Right renal cortex interstitium (tissue), 3 donors: ENCODE measurements at regions not wholly inside any gene's neighbourhood (a gene's known extent, or its start where the extent isn't known, plus 50 kb on each side); places are given as distances from the start of the nearest gene placed in this dataset.

ENCODE experiments used
- DNase-seq, 3 donors: peaks; one replicate each; pipeline ENCODE4 v3.0.0-alpha.2; 2013; ENCODE audit warnings: low read depth in 3 of 3, low spot score in 2 of 3

DNA sequence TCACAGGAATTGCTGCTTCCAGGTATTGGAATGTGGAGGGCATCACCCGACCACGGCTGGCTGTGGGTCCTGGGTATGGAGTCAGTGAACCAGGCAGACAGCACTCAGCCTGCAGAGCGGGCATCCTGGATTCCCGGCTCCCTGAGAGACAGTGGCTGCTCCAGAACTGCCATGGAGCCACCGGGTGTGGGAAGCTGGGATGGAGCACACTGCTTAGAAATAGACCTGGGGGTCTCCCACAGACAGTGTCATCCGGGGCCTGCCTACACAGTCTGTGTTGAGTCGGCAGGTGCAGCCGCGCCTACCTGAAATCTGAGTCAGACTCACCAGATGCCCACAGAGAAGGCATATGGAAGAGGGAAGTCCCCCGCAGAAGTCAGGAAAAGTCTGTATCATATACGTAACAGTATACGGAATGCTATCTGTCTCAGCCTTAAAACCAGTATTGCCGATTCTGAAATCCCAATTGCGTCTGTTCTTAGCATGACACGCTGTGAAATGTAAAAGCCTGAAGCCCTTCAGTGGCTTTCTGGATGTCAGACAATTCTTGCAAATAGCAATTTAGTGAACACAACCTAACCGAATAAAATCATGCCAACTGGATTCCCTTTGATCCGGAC is 509.7 kb upstream of the MYT1L start:
- no peak for DNase-seq

DNA sequence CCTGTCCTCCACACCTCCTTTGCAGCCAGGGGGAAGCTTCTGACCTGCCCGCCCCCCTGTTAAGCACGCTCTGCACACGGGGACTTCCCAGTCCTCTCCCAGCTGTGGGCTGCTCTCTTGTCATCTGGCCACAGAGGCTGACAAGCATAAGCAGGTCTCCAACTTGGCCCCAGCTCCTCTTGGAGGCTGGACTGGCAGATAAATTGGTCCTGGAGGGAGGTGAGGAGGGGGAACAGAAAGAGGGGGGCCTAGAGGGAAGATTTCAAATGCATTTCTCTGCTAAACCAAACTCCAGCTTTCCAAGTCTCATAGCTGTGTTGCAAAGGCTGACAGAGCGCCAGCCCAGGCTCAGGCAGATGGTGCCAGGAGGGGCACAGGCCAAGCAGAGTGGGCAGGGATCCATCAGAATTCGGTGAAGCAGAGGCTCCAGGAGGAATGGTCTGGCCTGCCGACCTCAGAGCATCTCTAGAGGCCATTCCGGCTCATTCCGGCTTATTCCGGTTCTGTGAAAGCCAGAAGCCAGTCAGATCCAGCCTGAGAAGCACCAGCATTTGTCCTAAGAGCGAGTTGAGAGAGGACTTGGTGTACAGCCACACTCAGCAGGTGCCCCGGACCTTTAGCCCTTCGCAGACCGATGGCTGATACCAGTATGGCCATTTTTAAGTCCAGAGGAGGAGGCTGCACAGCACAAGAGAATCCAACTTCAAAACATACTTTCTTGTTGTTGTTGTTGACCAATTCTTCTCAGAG is 508.9 kb upstream of the MYT1L start:
- no peak for DNase-seq

DNA sequence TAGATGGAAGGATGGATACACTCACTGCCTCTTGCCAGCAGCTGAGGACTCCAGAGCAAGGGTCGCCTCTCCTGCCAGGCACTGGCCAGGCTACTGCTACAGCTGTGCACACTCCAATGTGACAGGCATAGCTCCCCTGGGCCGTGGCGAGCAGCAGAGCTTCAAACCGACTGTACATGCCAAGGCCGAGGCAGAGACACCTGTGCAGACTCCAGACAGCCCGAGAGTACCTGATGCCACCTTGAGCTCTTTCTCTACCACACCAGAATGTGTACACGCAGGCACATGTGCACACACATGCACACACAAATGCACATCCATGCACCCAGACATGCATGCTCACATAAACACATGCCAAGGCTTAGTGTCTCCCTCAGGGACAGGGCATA is 508.3 kb upstream of the MYT1L start:
- DNase-seq = no peak

DNA sequence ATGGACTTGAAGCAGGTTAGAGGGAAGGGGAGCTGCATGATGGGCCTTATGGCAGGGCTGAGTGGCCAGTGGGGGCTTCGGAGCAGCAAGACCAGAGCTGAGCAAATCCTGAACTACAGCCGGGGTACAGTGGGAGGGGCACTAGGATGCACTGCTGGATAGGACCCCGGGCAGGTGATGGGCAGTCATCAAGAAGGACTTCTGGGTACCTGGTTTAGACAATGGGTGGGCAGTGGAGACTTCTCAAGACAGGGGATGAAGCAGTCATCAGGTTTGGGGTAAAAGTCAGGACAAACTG is 507.4 kb upstream of the MYT1L start:
- DNase-seq = no peak

DNA sequence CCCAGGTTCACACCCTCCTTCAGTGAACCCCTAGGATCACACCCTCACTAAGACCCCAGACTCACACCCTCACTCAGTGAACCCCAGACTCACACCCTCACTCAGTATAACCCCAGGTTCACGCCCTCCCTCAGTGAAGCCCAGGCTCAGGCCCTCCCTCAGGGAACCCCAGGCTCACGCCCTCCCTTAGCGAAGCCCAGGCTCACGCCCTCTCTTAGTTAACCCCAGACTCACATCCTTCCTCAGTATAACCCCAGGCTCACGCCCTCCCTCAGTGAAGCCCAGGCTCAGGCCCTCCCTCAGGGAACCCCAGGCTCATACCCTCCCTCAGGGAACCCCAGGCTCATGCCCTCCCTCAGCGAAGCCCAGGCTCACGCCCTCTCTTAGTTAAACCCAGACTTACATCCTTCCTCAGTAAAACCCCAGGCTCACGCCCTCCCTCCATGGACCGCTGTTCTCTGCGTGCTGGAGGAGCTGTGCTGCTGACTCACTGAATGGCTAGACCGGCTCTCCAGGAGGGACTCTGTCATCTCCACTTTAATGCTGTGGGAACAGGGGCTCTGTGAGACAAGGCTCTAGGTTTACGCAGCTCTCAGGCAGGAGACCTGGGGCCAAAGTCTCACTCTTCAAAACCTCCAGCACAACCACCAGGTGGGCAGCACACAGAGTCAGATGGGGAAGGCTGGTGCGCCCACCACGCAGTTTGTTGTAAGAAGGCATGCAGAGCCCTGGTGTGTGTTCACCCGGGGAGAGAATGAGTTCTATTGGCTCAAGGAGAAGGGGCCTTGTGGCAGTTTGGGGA is 506.9 kb upstream of the MYT1L start:
- DNase-seq = no peak

DNA sequence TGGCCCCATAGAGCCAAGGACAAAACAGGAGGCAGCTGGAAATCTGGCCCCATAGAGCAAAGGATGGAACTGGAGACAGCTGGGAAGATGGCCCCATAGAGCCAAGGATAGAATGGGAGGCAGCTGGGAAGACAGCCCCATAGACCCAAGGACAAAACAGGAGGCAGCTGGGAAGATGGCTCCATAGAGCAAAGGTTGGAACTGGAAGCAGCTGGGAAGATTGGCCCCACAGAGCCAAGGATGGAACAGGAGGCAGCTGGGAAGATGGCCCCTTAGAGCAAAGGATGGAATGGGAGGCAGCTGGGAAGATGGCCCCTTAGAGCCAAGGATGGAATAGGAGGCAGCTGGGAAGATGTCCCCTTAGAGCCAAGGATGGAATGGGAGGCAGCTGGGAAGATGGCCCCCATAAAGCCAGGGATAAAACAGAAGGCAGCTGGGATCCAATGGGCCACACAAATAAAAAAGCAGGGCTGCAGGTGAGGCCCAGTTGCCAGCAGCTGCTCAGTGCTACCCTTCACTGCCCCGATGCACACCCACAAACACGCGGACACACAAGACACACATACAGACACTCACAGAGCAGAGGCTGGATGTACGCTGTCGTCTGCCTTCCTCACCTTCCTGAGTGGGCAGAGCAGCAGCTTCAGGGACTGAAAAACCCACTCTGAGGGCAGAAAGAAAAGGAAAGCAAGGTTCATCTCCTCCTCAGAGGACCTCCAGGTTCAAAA is 505.4 kb upstream of the MYT1L start:
- no peak for DNase-seq

DNA sequence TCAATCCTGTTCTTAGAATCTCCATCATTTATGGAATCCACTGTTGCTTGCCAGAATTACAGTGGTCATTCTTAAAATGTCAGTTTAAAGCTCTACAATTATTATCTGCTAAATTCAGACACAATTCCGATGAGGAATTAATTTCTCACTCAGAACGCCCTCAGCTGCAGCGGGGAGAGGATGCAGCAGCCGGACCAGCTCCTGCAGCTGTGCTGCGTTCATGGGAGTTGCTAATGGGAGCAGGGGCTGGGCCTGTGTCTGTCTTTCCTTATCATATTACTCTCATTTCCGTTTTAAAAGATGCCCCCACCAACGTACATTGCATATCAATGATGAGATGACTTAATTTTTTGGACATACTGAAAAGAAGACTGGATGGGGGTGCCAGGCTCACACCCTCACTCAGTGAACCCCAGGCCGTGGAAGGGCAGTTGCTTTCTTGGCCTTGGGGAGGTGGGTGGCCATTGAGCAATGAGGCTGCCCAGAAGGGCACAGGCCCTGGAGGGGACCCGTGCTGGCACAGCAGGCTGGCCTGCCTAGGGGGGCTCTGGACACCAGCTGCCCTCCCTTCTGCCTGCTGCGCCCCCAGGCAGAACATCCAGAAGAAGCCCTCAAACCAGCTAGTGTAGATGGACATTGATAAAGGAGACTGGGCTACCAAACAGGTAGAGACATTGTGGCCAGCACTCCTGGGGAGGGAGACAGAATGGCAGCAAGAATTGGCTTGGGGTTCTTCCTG is 503.6 kb upstream of the MYT1L start:
- DNase-seq = no peak

DNA sequence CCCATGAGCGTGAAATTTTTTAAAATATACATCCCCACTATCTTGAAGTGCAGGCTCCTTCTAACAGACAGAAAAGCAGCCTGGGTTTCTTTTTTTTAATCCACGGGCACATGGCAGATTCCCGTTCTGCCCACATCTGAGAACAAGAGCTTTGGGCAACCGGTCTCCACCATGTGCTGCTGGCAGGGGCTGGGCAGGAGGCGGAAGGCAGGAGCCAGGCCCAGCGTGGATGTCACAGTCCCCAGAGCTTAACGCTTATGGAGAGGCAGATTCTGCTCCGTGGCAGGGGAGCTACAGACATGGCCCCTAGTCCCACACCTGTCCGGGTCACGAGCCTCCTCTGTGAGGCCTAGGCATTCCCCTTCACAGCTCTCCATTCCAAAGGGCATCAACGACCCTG is 503.0 kb upstream of the MYT1L start:
- no peak for DNase-seq

DNA sequence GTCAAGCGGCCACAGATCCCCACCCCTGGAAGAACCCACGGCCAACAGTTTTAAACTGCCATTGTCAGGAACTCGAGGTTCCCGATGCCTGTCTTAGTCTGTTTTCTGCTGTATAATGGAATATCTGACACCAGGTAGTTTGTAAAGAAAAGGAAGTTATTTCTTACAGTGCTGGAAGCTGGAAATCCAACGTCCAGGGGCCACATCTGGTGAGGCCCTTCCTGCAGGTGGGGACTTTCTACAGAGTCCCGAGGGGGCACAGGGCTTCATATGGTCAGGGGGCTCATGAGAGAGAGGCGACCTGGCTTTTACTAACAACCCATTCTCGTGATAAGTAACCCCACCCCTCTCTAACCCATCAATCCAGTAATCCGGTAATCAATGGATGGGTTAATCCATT is 501.6 kb upstream of the MYT1L start:
- DNase-seq = no peak

DNA sequence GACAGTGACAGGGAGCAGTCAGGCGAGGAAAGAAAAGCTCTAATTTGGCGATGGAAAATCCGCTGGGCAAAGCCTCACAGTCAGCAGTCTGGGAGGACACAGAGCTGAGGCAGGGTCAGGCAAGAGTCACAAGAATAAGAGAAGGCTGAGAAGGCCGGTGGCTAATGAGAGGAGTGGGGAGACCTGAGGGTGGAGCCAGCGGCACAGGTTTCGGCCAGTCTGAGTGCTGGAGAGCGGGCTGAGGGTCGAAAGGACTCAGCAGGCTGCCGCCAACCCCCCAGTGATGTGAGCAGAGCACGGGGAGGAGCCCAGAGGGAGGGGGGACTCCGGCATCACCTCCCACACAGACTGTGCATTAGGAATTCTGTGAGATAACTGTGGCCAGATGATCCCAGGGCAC is 500.6 kb upstream of the MYT1L start:
- DNase-seq = no peak

DNA sequence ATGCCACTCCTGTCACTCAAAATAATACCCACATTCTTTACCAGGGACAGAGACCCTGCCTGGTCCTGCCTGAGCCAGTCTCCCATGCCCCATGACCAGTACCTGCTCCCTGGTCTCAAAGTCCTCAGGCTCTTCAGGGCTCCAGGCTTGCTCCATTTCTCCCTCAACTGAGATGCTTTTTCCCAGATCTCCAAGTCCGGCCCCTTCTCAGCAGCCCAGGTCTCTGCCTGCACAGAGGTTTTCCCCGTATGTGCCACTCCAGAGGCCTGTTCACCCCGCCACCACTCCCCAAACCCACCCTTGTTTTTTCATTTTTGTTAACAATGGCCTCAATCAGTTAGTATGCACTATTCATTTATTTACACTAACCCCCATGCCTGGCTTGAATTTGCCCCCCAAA is 499.5 kb upstream of the MYT1L start:
- no peak for DNase-seq

DNA sequence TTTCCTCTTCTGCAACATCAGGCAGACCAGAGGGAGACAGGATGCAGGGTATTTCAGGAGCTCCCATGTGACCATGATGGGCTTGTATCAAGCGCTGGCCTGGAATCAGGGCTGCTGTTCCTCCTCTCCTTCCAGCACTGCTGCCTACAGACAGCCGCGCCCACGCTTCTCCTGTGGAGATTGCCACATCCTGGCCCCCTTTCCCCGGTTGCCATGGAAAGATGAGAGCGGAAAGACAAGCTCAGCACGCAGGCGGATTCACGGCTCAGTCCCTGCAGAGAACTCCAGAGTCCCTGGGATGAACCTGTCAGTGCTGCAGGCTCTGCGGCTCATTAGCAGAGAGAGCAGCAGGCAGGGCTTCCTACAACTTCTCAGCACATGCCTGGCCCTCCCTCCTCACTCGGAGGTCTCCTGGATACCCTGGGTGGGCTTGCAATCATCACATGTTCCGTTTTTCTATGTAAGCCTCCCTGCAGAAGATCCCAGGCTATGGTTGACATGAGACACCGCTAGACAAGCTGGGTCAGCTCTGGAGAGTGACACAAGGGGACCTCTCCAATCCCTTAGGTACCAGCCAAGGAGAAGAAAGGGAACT is 497.8 kb upstream of the MYT1L start:
- DNase-seq = no peak

DNA sequence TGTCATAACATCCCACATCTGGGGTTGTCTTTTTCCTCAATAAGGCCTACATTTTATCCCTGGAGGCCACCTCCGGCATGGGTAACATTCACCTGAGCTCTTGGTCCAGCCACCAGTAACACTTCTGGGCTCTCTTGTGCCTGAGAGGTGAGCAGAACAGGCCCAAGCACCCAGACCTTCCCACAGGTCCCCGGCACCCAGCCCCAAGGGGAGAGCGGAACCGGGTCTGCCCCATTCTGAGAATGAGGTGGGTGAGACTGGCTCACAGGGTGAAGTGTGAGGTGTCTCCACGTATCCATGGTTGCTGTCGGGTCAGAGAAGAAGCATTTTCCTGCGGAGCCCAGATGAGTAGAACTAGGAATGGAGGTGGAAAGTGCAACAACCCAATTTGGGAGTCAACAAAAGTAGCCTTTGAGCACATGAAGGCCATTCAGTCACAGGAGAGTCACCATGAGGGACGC is 496.7 kb upstream of the MYT1L start:
- no peak for DNase-seq

DNA sequence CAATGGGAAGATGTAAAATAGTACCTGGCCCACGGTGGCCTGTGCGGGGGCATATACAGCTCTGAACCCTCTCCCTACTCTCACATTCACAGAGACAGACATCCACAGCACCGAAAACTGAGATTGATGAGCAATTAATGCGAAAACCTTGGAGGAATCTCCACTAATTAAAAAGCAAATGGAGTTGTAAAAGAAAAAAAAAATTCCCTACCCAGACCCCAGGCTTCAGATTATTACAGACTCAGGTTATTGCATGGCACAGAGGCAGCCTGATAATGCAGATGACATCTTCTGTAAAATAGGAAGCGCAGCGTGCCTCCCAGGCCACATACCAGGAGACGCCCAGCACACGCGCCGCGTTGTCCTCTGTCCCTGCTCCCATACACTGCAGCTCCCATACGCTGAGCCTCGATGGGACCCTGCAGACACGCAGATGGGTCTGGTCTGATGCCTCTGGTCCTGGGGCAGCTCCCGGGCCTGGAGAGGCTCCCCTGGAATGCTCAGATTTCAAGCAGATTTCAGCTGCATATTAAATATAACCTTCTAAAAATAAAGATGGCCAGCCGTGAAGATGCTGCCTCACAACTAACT is 496.1 kb upstream of the MYT1L start:
- no peak for DNase-seq

DNA sequence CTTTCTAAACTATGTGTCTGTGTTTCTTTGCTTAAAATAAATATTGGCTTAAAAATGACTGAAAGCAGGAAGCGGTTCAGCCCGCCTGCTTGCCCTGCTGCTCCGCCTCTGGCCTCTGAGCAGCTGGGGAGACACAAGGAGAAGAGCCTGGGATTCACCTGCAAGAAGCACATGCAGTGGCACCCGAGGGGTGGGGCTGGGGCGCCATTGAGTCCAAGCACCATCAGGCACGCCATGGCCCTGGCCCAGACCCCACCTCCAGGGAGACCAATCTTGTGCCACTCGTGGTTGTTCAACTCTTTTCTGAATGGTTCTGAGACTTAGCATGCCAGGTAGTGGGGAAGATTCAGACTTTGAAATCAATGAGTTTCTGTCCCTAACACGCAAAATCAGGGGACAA is 495.5 kb upstream of the MYT1L start:
- no peak for DNase-seq

DNA sequence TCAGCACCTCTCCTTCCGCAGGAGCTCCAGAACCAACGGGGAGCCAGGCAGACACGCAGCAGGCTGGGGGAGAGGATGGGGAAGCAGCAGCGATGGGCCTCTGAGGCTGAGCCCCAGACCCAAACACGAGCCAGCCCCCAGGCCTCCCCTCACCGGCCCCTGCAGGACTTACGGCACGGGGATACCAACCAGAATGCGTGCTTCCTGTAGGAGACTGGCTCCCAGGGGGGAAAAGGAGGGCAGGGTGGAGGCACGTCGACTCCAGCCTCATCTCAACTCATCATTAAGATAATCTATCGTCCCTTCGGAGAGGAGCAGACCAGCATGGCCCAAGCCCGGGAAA is 495.1 kb upstream of the MYT1L start:
- no peak for DNase-seq

DNA sequence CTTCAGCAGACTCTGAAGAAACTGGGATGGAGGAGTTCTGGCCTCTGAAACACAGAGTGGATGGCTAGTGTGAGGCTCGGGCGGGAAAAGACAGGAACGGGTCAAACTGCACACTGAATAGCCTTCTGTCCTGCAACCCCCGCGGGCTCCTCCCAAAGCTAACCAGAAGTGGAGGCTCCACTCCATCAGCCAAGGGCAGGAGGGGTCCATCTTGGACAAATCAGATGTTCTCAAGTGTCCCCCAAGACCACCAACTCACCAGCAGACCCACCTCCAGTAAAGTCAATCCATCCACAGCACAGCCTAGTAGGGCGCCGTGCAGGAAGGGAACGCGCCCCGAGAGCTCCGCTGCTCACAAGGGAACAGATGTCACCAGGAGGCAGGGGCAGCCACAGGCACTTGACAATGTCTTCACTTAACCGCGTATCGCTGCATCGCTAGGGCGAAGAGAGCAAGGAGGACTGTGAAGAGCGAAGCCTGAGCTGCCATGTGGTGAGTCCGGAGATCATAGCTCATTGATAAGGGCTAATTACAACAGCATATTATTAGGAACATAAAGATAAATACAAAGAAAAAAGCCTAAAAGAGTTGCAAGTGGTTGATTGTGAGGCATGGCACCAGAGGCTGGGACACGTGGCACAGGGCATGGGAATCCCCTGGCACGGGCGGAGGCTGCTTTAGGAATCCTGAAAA is 494.6 kb upstream of the MYT1L start:
- no peak for DNase-seq

DNA sequence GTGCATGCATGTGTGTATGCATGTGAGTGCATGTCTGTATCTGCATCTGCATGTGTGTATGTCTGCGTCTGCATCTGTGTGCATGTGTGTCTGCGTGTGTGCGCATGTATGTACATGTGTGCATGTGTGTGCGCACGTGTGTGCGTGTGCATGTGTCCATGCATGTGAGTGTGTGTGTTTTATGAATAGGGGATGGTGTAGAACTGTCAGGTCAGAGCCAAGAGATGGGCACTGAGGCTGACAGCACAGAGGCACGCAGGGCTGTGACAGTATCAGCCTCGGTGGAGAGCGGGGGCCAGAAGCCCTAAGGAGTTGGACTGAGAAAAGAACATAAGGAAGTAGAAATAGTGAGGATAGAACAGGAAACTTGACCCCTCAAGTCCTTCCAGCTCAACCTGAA is 494.0 kb upstream of the MYT1L start:
- DNase-seq = no peak

DNA sequence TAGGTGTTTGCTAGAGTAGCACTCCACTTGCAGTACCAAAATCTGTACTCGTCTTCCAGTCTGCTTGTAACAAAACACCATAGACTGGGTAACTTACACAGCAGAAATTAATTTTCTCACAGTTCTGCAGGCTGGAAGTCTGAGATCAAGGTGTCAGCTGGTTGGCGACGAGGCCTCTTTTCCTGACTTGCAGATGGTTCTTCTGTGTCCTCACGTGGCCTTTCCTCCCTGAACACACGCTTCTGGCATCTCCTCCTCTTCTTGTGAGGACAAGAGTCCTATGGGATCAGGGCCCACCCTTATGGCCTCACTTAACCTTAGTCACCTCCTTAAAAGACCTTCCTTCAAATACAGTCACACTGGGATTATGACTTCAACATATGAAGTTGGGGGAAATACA is 493.5 kb upstream of the MYT1L start:
- no peak for DNase-seq
